Left lung (tissue), 4 donors: ENCODE measurements at regions not wholly inside any gene's neighbourhood (a gene's known extent, or its start where the extent isn't known, plus 50 kb on each side); places are given as distances from the start of the nearest gene placed in this dataset.

Experiments
- ATAC-seq: fragments of 200-7000 bp; cut with Tn5 transposase; one replicate; pipeline ENCODE4 v1.9.1; 2020; ENCODE audit warnings: moderate library complexity
- DNase-seq, 4 donors: peaks; one replicate each; pipeline ENCODE4 v3.0.0-alpha.2; 2013 to 2020
- H3K27ac ChIP-seq, 2 donors: fragments of 200-600 bp; sonication (generic) in 1 of 2; one replicate each; pipeline versions ENCODE4 v1.5.0 to v1.8.0; 2020 to 2021
- H3K27me3 ChIP-seq, 2 donors: fragments of 200-600 bp; sonication (generic) in 1 of 2; one replicate each; pipeline versions ENCODE4 v1.5.0 to v1.8.0; 2020 to 2021
- H3K36me3 ChIP-seq, 2 donors: fragments of 200-600 bp; sonication (generic) in 1 of 2; one replicate each; pipeline versions ENCODE4 v1.5.0 to v1.8.0; 2020 to 2021
- H3K4me1 ChIP-seq, 2 donors: fragments of 200-600 bp; one replicate each; pipeline ENCODE4 v1.8.0; 2021
- H3K4me3 ChIP-seq, 2 donors: fragments of 200-600 bp; sonication (generic) in 1 of 2; one replicate each; pipeline versions ENCODE4 v1.5.0 to v1.8.0; 2020 to 2021; ENCODE audit warnings: mild to moderate bottlenecking in 1 of 2
- H3K9me3 ChIP-seq, 2 donors: fragments of 200-600 bp; sonication (generic) in 1 of 2; one replicate each; pipeline versions ENCODE4 v1.5.0 to v1.8.0; 2020 to 2021
- intact Hi-C, 2 donors: fragments of 100-400 bp; cut with DNase I; formaldehyde crosslinking; loops; one replicate each; pipeline versions ENCODE4 v1.11.2 to v1.14.2; 2022
- TF ChIP-seq, protein P1 (sequence below), 2 donors: fragments of 200-600 bp; sonication (generic) in 1 of 2; IDR thresholded peaks; one replicate each; pipeline versions ENCODE4 v1.5.0 to v1.8.0; 2021; ENCODE audit warnings: antibody characterized with exemption in 2 of 2
- donor health status: DM: no; HTN: yes; CAD: no.
- donor health status: DM: no; HTN: no; CAD: no.

DNA sequence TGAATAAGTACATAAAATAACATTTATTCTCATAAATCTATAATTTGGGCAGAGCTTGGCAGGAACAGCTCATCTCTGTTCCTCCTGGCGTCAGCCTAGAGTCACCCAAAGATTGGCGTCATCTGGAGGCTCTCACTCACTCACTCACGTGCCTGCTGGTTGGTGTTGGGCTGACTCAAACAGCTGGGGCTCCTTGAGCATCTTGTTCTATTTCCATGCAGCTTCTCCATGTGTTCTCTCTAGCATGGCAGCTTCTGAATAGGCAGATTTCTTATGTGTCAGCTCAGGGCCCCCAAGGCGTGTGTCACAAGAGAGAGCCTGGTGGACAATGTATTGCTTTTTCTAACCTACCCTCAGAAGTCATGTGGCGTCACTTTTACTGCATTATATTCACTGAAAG lies 70.6 kb upstream of the RAB3GAP2 start:
- no peaks in the 10 kb centered on the region for H3K9me3 ChIP-seq
- no peak overlapping the region for H3K27ac ChIP-seq
- peaks cover 0 to 7% of the 10 kb centered on the region in 2 donors for H3K27me3 ChIP-seq
- DNase-seq (no peak), ATAC-seq (no peak)
- TF ChIP-seq, protein P1, sequence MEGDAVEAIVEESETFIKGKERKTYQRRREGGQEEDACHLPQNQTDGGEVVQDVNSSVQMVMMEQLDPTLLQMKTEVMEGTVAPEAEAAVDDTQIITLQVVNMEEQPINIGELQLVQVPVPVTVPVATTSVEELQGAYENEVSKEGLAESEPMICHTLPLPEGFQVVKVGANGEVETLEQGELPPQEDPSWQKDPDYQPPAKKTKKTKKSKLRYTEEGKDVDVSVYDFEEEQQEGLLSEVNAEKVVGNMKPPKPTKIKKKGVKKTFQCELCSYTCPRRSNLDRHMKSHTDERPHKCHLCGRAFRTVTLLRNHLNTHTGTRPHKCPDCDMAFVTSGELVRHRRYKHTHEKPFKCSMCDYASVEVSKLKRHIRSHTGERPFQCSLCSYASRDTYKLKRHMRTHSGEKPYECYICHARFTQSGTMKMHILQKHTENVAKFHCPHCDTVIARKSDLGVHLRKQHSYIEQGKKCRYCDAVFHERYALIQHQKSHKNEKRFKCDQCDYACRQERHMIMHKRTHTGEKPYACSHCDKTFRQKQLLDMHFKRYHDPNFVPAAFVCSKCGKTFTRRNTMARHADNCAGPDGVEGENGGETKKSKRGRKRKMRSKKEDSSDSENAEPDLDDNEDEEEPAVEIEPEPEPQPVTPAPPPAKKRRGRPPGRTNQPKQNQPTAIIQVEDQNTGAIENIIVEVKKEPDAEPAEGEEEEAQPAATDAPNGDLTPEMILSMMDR (IDR thresholded peaks at IDR 0.05): no peak
- no peaks in the 10 kb centered on the region for H3K4me1 ChIP-seq
- intact Hi-C loops: no loop called here
- H3K36me3 ChIP-seq: no peaks in the 10 kb centered on the region
- no peak overlapping the region for H3K4me3 ChIP-seq

DNA sequence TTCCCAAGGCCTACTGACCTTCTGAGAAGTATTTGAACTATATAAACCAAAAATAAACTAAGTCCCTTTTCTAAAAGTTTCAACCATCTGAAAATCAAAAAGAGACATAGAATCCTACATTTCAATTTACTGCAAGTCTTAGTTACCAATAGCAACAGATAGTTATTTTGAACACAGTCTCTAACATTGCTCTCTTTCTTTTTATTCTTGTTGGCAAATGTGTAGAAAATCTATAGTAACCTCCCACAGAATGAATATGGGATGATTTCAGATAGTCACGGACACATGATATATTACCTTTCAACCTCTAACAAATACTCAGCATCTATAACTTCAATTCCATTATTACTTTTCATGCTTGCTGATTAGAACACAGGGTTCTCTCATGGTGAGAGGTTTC lies 68.9 kb upstream of the RAB3GAP2 start:
- Histone ChIP-seq H3K9me3 (no peaks in the 10 kb centered on the region), H3K4me1 (no peaks in the 10 kb centered on the region), H3K4me3 (no peak overlapping the region), H3K27ac (no peak overlapping the region), H3K27me3 (peaks cover 0 to 2% of the 10 kb centered on the region in 2 donors), H3K36me3 (no peaks in the 10 kb centered on the region)
- TF ChIP-seq, protein P1 (IDR thresholded peaks at IDR 0.05): no peak
- ATAC-seq: no peak
- intact Hi-C loops: no loop called here
- DNase-seq: no peak

DNA sequence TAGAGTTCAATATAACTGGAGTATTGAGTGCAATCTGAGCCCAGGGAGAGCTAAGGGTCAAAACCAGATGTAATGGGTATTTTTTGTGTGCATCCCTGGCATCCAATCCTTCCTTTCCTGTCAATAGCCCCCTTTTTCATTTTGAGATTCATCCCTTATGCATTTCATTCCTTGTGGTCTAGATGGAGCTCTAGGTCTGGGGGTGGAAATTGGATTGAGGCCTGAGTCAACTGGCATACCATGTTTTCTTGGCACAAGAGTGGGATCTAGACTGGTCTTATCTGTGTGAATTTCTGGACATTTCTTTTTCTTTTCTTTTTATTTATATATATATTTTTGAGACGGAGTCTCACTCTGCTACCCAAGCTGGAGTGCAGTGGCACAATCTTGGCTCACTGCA lies 67.3 kb upstream of the RAB3GAP2 start:
- H3K4me1 ChIP-seq: no peaks in the 10 kb centered on the region
- H3K9me3 ChIP-seq: no peaks in the 10 kb centered on the region
- no peak for DNase-seq
- H3K4me3 ChIP-seq: no peak overlapping the region
- H3K36me3 ChIP-seq: no peaks in the 10 kb centered on the region
- intact Hi-C loops: no loop called here
- no peak overlapping the region for H3K27ac ChIP-seq
- no peak for ATAC-seq
- TF ChIP-seq, protein P1 (IDR thresholded peaks at IDR 0.05): no peak
- H3K27me3 ChIP-seq: no peaks in the 10 kb centered on the region

DNA sequence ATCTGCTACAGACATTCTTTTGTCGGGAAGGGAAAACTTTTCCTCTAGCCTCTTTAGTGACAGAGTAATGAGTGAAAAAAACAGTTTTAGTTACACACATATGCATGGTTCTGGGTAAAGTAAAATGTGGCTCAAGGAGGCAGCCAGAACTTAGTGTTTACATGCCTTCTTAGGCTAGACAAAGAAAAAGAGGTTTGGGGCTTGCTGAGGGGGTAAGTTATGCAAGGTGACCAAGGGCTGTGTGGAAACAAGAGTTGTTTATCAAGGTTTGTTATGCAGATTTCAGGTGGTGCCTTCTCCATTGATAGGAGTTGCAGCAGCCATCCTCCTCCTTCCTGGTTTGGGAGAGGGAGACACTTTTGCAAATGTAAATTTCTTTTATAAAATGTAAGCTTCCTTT lies 66.5 kb upstream of the RAB3GAP2 start:
- Histone ChIP-seq H3K27me3 (no peaks in the 10 kb centered on the region), H3K4me3 (no peak overlapping the region), H3K36me3 (no peaks in the 10 kb centered on the region), H3K4me1 (no peaks in the 10 kb centered on the region), H3K9me3 (no peaks in the 10 kb centered on the region), H3K27ac (no peak overlapping the region)
- DNase-seq (no peak), ATAC-seq (no peak)
- TF ChIP-seq, protein P1 (IDR thresholded peaks at IDR 0.05): no peak
- intact Hi-C loops: no loop called here

DNA sequence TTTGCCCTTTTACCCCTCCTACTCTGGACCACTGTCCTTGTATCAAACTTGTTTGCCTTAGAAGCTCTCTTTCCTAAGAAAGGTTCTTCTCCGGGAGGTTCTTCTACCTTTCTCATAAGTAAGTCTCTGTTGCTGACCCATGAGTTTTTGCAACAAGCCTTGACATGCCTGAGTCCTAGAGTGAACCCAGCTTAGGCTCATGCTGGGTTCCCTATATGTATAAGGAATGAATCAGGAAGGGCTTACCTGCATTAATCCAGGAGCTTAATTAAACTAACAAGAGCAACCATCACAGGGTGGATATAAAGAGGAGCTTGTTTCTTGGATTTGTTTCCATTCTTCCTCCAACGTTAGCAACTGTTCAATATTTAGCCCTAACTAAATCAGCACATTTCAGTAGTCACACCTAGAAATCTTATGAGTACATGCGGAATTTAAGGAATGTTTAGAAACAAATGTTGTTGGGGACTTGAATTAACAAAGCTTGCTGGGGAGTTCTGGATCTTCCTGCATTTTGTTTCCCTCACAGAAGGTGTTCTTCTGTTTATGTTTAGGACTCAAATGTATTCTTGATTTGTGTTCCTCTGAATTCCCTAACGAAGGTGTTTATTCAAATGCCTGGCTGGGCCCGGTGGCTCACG lies 64.3 kb upstream of the RAB3GAP2 start:
- intact Hi-C loops: no loop called here
- TF ChIP-seq, protein P1 (IDR thresholded peaks at IDR 0.05): no peak
- no peak for ATAC-seq
- Histone ChIP-seq H3K4me1 (no peaks in the 10 kb centered on the region), H3K27me3 (no peaks in the 10 kb centered on the region), H3K9me3 (no peaks in the 10 kb centered on the region), H3K4me3 (no peak overlapping the region), H3K27ac (no peak overlapping the region), H3K36me3 (no peaks in the 10 kb centered on the region)
- DNase-seq: no peak
